ENCODE measurements at regions not wholly inside any gene's neighbourhood (a gene's known extent, or its start where the extent isn't known, plus 50 kb on each side); places are given as distances from the start of the nearest gene placed in this dataset.

- TF ChIP-seq BMI1 (IDR thresholded peaks at IDR 0.05; ENCODE audit: borderline replicate concordance) (no peak), CEBPB (IDR thresholded peaks at IDR 0.05; ENCODE audit: borderline replicate concordance in 1 of 2, low read depth in 2 of 2, low read length in 2 of 2) (no peak), MXI1 (IDR thresholded peaks at IDR 0.05; ENCODE audit: low read depth, low read length) (no peak), SIN3A (IDR thresholded peaks at IDR 0.05; ENCODE audit: low read depth, low read length) (no peak), EP300 (IDR thresholded peaks at IDR 0.05; ENCODE audit: borderline replicate concordance in 1 of 2, control insufficient read depth in 1 of 2, low read depth in 2 of 2, low read length in 2 of 2) (no peak), EGR1 (IDR thresholded peaks at IDR 0.05; ENCODE audit: borderline replicate concordance in 1 of 2, low read depth in 2 of 2, low read length in 2 of 2) (no peak), TAF1 (IDR thresholded peaks at IDR 0.05; ENCODE audit: borderline replicate concordance, low read depth, low read length) (no peak)
These were observed 75.0 kb upstream of the SLC1A3 start for GRCh38 chr5:36531401-36531800.
